H1 (cell line): ENCODE measurements at regions not wholly inside any gene's neighbourhood (a gene's known extent, or its start where the extent isn't known, plus 50 kb on each side); places are given as distances from the start of the nearest gene placed in this dataset.

Experiments
- CBX5 ChIP-seq: fragments of 300-800, 300-1000 bp; sonication (generic); IDR thresholded peaks from 2 replicates; pipeline ENCODE4 v1.7.1; 2016; ENCODE audit warnings: antibody characterized with exemption, low read length, low read depth
- HDAC6 ChIP-seq: IDR thresholded peaks from one replicate; pipeline ENCODE4 v1.7.1; 2012; ENCODE audit warnings: low read depth, mild to moderate bottlenecking, inconsistent platforms, low read length, moderate library complexity

DNA sequence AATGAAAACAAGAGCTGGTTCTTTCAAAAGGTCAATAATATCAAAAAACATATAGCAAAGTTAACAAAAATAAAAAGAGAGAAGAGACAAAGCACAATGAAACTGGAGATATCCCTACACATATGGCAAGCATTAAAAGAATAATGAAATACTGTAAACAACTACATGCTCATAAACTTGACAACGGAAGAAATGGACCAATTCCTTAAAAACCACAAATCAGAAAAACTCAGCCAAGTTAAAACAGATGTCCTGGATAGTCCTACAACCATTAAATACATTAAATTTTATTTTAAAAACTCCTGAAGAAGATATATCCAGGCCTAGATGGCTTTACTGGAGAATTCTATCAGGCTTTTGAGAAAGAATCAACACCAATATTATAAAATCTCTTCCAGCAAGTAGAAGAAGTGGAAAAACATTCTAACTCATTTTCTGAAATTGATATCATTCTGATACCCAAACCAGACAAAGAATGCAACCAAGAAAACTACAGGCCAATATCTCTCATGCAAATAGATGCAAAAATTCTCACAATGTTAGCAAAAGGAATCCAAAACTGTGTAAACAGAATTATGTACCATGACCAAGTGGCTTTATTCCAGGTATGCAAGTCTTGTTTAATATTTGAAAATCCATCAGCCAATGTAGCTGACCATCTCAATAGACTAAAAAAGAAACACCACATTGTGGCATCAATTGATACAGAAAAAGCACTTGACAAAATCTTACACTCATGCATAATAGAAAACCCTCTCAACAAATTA is 56.1 kb upstream of the LRRC7 start (continued):
- TF ChIP-seq CBX5 (no peak), HDAC6 (no peak)
